ENCODE measurements at regions not wholly inside any gene's neighbourhood (a gene's known extent, or its start where the extent isn't known, plus 50 kb on each side); places are given as distances from the start of the nearest gene placed in this dataset.

DNA sequence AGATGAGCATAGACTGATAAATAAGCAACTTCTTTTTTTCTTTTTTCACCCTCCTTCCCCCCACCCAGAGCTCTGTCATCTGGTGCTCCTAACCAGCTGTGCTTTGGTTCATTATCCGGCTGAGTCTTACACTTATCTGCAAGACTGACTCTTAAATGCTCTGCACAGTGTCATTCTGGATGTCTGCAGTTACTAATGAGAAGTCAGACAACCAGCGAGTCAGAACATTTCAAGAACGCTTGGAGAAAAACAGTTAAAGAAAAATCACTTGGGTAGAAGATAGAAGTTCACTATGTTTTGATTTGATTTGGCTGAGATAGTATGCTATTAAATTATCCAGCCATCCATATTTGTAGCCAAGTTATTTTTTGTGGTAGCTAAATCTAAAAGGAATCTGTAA lies 328.9 kb upstream of the PRICKLE1 start:
- H3K14ac ChIP-seq (ENCODE audit: insufficient read depth, low read length) = no peak overlapping the region
- Mint-ChIP-seq H3K4me3 (no peak overlapping the region), H3K36me3 (ENCODE audit: insufficient read depth in 1 of 3, low read depth in 3 of 3) (no peaks in the 10 kb centered on the region), H3K27me3 (ENCODE audit: low read depth) (no peaks in the 10 kb centered on the region), H3K4me1 (no peaks in the 10 kb centered on the region), H3K9me3 (no peaks in the 10 kb centered on the region), H3K27ac (no peak overlapping the region)
- WGBS (ENCODE audit: extremely low coverage, insufficient read length, low lambda C conversion rate) = no CpG with 5 or more reads among the region's 3 CpGs
- no peak overlapping the region for H2BK12ac ChIP-seq (ENCODE audit: insufficient read length, low read depth, low read length)
- TF ChIP-seq, protein P1, sequence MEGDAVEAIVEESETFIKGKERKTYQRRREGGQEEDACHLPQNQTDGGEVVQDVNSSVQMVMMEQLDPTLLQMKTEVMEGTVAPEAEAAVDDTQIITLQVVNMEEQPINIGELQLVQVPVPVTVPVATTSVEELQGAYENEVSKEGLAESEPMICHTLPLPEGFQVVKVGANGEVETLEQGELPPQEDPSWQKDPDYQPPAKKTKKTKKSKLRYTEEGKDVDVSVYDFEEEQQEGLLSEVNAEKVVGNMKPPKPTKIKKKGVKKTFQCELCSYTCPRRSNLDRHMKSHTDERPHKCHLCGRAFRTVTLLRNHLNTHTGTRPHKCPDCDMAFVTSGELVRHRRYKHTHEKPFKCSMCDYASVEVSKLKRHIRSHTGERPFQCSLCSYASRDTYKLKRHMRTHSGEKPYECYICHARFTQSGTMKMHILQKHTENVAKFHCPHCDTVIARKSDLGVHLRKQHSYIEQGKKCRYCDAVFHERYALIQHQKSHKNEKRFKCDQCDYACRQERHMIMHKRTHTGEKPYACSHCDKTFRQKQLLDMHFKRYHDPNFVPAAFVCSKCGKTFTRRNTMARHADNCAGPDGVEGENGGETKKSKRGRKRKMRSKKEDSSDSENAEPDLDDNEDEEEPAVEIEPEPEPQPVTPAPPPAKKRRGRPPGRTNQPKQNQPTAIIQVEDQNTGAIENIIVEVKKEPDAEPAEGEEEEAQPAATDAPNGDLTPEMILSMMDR (conservative IDR thresholded peaks at IDR 0.05) = no peak
- no peak overlapping the region for H3K23ac ChIP-seq (ENCODE audit: insufficient read length, low read depth, low read length)
- no peaks in the 10 kb centered on the region for H3K79me1 ChIP-seq (ENCODE audit: insufficient read depth, low read depth, low read length, poor library complexity, severe bottlenecking)
- H2BK20ac ChIP-seq (ENCODE audit: low read depth, low read length, poor library complexity, severe bottlenecking) = no peak overlapping the region
- H4K8ac ChIP-seq (replicated peaks; ENCODE audit: insufficient read length, low read depth, low read length) = no peak overlapping the region
- H3K9me3 ChIP-seq (ENCODE audit: control insufficient read depth, low read depth, low read length) = no peaks in the 10 kb centered on the region
- H3K4me2 ChIP-seq (ENCODE audit: insufficient read depth, insufficient read length, low read length) = no peak overlapping the region
- no peaks in the 10 kb centered on the region for H3K27me3 ChIP-seq (ENCODE audit: insufficient read depth, low read length)
- DNase-seq = no peak
- no peak overlapping the region for H2BK5ac ChIP-seq (ENCODE audit: insufficient read length, low read length)
- H4K20me1 ChIP-seq (ENCODE audit: control insufficient read depth, insufficient read depth, insufficient read length) = no peaks in the 10 kb centered on the region
- no peaks in the 10 kb centered on the region for H3K79me2 ChIP-seq (ENCODE audit: insufficient read depth, low read length)
- H3K4ac ChIP-seq (ENCODE audit: low read depth, low read length) = no peak overlapping the region
- H2AFZ ChIP-seq (ENCODE audit: low read length) = no peak overlapping the region
- H4K5ac ChIP-seq (ENCODE audit: insufficient read length, low read depth, low read length) = no peak overlapping the region
- no peak overlapping the region for H3K18ac ChIP-seq (ENCODE audit: insufficient read length, low read depth, low read length)
- H3K23me2 ChIP-seq (ENCODE audit: insufficient read length, low read depth, low read length, poor library complexity, severe bottlenecking) = no peaks in the 10 kb centered on the region
- H2AK5ac ChIP-seq (ENCODE audit: insufficient read length, low read length) = no peak overlapping the region
- H3T11ph ChIP-seq (ENCODE audit: low read length) = no peak overlapping the region
- no peak overlapping the region for H3K27ac ChIP-seq (ENCODE audit: insufficient read length, low read depth, low read length)
- no peaks in the 10 kb centered on the region for H3K4me1 ChIP-seq (ENCODE audit: insufficient read depth, low read length)
- H3K56ac ChIP-seq (ENCODE audit: insufficient read length, low read depth, low read length) = no peak overlapping the region
- no peak overlapping the region for H4K91ac ChIP-seq (ENCODE audit: insufficient read length, low read depth, low read length)
- no peak overlapping the region for H2BK15ac ChIP-seq (ENCODE audit: low read depth, low read length)
- no peak overlapping the region for H2BK120ac ChIP-seq (ENCODE audit: low read depth, low read length, poor library complexity, severe bottlenecking)
- no peak overlapping the region for H3K9ac ChIP-seq (ENCODE audit: extremely low read depth, insufficient read length, low read length)
